ENCODE measurements at regions not wholly inside any gene's neighbourhood (a gene's known extent, or its start where the extent isn't known, plus 50 kb on each side); places are given as distances from the start of the nearest gene placed in this dataset.

DNA sequence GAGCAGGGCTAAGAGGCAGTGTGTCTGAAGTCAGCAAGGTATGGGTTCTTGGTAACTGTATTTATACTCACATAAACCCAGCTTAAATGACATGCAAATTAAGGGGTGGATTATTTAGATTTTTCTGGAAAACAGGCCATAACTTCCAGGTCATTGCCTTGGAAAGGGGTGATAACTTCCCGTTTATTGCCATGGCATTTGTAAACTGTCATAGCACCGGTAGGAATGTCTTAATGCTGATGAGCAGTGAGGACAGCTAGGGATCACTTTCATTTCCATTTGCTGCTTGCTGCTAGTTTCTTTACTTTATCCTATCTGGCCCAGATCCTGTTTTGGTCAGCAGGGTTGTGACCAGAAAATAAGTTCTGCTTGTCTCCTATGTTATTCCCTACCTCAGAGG lies 1336.7 kb downstream of the CDH11 start:
- Mint-ChIP-seq H3K9me3 (peaks cover 9 to 23% of the 10 kb centered on the region in 2 donors), H3K4me1 (no peaks in the 10 kb centered on the region), H3K27me3 (ENCODE audit: low read depth in 2 of 2) (no peaks in the 10 kb centered on the region), H3K36me3 (no peaks in the 10 kb centered on the region), H3K4me3 (no peak overlapping the region), H3K27ac (no peak overlapping the region)
- no peaks in the 10 kb centered on the region for H3K36me3 ChIP-seq (ENCODE audit: control insufficient read depth, insufficient read depth, low read length)
- DNase-seq (no peak), ATAC-seq (no peak)
- TF ChIP-seq, protein P1, sequence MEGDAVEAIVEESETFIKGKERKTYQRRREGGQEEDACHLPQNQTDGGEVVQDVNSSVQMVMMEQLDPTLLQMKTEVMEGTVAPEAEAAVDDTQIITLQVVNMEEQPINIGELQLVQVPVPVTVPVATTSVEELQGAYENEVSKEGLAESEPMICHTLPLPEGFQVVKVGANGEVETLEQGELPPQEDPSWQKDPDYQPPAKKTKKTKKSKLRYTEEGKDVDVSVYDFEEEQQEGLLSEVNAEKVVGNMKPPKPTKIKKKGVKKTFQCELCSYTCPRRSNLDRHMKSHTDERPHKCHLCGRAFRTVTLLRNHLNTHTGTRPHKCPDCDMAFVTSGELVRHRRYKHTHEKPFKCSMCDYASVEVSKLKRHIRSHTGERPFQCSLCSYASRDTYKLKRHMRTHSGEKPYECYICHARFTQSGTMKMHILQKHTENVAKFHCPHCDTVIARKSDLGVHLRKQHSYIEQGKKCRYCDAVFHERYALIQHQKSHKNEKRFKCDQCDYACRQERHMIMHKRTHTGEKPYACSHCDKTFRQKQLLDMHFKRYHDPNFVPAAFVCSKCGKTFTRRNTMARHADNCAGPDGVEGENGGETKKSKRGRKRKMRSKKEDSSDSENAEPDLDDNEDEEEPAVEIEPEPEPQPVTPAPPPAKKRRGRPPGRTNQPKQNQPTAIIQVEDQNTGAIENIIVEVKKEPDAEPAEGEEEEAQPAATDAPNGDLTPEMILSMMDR (IDR thresholded peaks at IDR 0.05), result no peak
- no peak overlapping the region for H3K27ac ChIP-seq (ENCODE audit: low read length)
- H3K4me1 ChIP-seq (ENCODE audit: control insufficient read depth, insufficient read depth, low read length), result no peaks in the 10 kb centered on the region
- 60% methylated on average over 2 of the region's 2 CpGs for WGBS (ENCODE audit: insufficient coverage)
- H3K9me3 ChIP-seq (ENCODE audit: control insufficient read depth, insufficient read depth, low read length), result peaks cover 11% of the 10 kb centered on the region
- H3K4me3 ChIP-seq (ENCODE audit: low read length), result no peak overlapping the region
- no peaks in the 10 kb centered on the region for H3K27me3 ChIP-seq (ENCODE audit: control insufficient read depth, insufficient read depth, low read length)
- intact Hi-C loops (cut with micrococcal nuclease), result no loop called here

DNA sequence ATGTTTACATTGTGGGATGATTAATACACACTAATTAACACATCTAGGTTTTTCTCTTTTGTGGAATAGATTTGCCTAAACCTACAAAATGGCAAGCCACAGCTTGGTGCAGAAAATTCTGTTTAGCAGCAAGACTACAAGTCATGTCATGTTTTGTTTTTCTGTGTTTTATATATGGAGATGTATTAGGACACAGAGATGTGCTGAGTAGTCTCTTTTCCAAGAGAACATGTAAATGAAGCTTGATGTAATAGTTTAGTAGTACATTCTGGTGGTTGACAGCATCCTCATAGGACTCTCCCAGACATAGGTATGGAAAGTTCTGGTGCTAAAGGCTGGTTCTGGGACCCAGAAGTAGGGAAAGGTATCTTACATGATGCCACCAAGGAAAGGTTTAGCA lies 1345.4 kb downstream of the CDH11 start:
- ATAC-seq (no peak), DNase-seq (no peak)
- Mint-ChIP-seq H3K4me1 (no peaks in the 10 kb centered on the region), H3K27me3 (ENCODE audit: low read depth in 2 of 2) (no peaks in the 10 kb centered on the region), H3K9me3 (peaks cover 11 to 13% of the 10 kb centered on the region in 2 donors), H3K36me3 (no peaks in the 10 kb centered on the region), H3K4me3 (no peak overlapping the region), H3K27ac (no peak overlapping the region)
- Histone ChIP-seq H3K4me3 (ENCODE audit: low read length) (no peak overlapping the region), H3K4me1 (ENCODE audit: control insufficient read depth, insufficient read depth, low read length) (no peaks in the 10 kb centered on the region), H3K27ac (ENCODE audit: low read length) (no peak overlapping the region), H3K36me3 (ENCODE audit: control insufficient read depth, insufficient read depth, low read length) (no peaks in the 10 kb centered on the region), H3K27me3 (ENCODE audit: control insufficient read depth, insufficient read depth, low read length) (no peaks in the 10 kb centered on the region), H3K9me3 (ENCODE audit: control insufficient read depth, insufficient read depth, low read length) (no peaks in the 10 kb centered on the region)
- intact Hi-C loops (cut with micrococcal nuclease), result no loop called here
- TF ChIP-seq, protein P1 (IDR thresholded peaks at IDR 0.05), result no peak

DNA sequence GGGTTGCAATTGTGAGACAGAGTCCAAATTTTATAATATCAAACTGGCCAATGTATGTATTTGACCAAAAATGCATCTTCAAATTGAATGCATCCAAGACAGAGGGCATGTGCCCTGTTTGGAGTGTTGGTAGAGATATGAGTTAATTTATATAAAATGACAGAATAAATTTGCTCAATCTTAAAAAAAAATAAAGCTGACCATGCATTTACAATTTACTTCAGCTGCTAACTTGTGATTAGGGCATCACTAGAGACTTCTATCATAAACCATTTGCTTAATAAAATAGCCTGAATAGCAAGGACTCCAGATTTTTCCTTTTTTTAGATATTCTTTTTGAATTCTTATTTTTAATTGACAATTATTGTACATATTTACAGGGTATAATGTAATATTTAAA lies 1345.8 kb downstream of the CDH11 start:
- H3K27me3 ChIP-seq (ENCODE audit: control insufficient read depth, insufficient read depth, low read length), result no peaks in the 10 kb centered on the region
- TF ChIP-seq, protein P1 (IDR thresholded peaks at IDR 0.05), result no peak
- no peak overlapping the region for H3K4me3 ChIP-seq (ENCODE audit: low read length)
- intact Hi-C loops (cut with micrococcal nuclease), result no loop called here
- no peak for ATAC-seq
- no peaks in the 10 kb centered on the region for H3K4me1 Mint-ChIP-seq
- H3K4me3 Mint-ChIP-seq, result no peak overlapping the region
- no peaks in the 10 kb centered on the region for H3K9me3 ChIP-seq (ENCODE audit: control insufficient read depth, insufficient read depth, low read length)
- DNase-seq, result no peak
- H3K36me3 Mint-ChIP-seq, result no peaks in the 10 kb centered on the region
- H3K27ac ChIP-seq (ENCODE audit: low read length), result no peak overlapping the region
- H3K9me3 Mint-ChIP-seq, result peaks cover 11 to 13% of the 10 kb centered on the region in 2 donors
- H3K36me3 ChIP-seq (ENCODE audit: control insufficient read depth, insufficient read depth, low read length), result no peaks in the 10 kb centered on the region
- H3K27ac Mint-ChIP-seq, result no peak overlapping the region
- no peaks in the 10 kb centered on the region for H3K27me3 Mint-ChIP-seq (ENCODE audit: low read depth in 2 of 2)
- no peaks in the 10 kb centered on the region for H3K4me1 ChIP-seq (ENCODE audit: control insufficient read depth, insufficient read depth, low read length)

DNA sequence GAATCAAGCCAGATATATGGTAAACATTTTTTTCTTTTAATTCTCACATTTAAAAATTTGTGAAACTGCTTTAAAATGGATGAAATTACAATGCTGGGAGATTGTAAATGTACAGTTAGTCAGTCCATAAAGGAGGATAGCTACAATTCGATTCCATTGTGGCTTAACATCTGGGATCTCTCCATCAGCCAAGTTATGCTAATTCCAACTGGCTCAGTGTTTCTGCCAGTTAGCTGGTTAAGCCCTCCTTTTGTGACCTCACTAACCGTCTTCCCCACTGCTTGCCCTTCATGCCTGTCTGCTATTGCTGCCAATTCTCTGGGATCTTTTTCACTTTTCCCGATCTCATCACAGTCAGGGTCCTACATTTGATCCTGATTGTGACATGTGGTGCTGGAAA lies 1347.6 kb downstream of the CDH11 start:
- DNase-seq (no peak), ATAC-seq (no peak)
- Histone ChIP-seq H3K9me3 (ENCODE audit: control insufficient read depth, insufficient read depth, low read length) (no peaks in the 10 kb centered on the region), H3K27me3 (ENCODE audit: control insufficient read depth, insufficient read depth, low read length) (no peaks in the 10 kb centered on the region), H3K27ac (ENCODE audit: low read length) (no peak overlapping the region), H3K4me3 (ENCODE audit: low read length) (no peak overlapping the region), H3K4me1 (ENCODE audit: control insufficient read depth, insufficient read depth, low read length) (no peaks in the 10 kb centered on the region), H3K36me3 (ENCODE audit: control insufficient read depth, insufficient read depth, low read length) (no peaks in the 10 kb centered on the region)
- Mint-ChIP-seq H3K27ac (no peak overlapping the region), H3K4me3 (no peak overlapping the region), H3K36me3 (no peaks in the 10 kb centered on the region), H3K27me3 (ENCODE audit: low read depth in 2 of 2) (no peaks in the 10 kb centered on the region), H3K9me3 (peaks cover 9 to 14% of the 10 kb centered on the region in 2 donors), H3K4me1 (no peaks in the 10 kb centered on the region)
- TF ChIP-seq, protein P1 (IDR thresholded peaks at IDR 0.05), result no peak
- intact Hi-C loops (cut with micrococcal nuclease), result no loop called here
- 85% methylated on average over 3 of the region's 3 CpGs for WGBS (ENCODE audit: insufficient coverage)

Measured in natural killer cell (primary cell).